Fibroblast of villous mesenchyme (primary cell): ENCODE measurements at regions not wholly inside any gene's neighbourhood (a gene's known extent, or its start where the extent isn't known, plus 50 kb on each side); places are given as distances from the start of the nearest gene placed in this dataset.

Source experiments
- DNase-seq: peaks from one replicate; pipeline ENCODE4 v3.0.0-alpha.2; 2010; ENCODE audit warnings: low read depth
- H3K4me3 ChIP-seq: 2 replicates; pipeline ENCODE4 v1.5.1; 2011; ENCODE audit warnings: low read depth, mild to moderate bottlenecking, low read length
- TF ChIP-seq, protein P1 (sequence below): IDR thresholded peaks from 2 replicates; pipeline ENCODE4 v1.5.1; 2012; ENCODE audit warnings: low read depth, mild to moderate bottlenecking, low read length; ENCODE audit not compliant: insufficient read depth

DNA sequence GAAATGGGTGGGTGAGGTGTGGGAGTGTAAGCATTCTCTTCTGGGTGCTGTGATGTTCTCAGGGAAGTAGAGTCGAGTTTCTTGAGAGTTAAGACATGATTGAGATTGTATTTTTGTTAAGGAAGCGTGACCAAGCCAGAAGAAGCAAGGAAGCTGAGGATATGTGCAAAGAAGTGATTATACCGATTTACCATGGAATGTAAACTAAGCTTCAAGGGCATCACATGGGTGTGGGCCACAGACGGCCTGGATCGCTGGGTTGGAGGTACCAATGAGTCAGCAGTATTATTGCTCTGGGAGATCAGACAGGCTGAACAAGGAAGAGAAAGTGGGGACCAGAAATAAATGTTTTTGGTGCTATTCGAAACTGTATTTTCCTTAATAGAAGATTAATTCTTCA, 184.1 kb upstream of the GMDS start:
- peak; percentile 61 for DNase-seq
- TF ChIP-seq, protein P1, sequence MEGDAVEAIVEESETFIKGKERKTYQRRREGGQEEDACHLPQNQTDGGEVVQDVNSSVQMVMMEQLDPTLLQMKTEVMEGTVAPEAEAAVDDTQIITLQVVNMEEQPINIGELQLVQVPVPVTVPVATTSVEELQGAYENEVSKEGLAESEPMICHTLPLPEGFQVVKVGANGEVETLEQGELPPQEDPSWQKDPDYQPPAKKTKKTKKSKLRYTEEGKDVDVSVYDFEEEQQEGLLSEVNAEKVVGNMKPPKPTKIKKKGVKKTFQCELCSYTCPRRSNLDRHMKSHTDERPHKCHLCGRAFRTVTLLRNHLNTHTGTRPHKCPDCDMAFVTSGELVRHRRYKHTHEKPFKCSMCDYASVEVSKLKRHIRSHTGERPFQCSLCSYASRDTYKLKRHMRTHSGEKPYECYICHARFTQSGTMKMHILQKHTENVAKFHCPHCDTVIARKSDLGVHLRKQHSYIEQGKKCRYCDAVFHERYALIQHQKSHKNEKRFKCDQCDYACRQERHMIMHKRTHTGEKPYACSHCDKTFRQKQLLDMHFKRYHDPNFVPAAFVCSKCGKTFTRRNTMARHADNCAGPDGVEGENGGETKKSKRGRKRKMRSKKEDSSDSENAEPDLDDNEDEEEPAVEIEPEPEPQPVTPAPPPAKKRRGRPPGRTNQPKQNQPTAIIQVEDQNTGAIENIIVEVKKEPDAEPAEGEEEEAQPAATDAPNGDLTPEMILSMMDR, result no peak

DNA sequence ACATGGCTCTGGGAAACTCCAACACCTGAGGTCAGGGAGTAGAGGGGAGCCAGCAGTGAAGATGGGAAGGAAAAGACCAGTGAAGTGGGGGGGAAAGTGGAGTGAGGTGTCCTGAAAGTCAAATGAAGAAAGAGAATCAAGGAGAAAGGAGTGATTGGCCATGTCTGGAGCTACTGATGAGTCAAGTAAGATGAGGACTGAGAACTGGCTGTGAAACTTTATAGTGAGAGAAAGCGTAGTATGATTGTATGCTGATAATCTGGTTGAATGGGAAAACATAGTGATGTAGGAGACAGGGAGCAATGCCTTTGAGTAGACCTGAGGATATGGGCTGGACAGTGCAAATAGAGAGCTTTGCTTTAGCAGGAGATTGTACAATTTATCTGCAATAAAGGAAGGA, 183.6 kb upstream of the GMDS start:
- DNase-seq, result no peak
- H3K4me3 ChIP-seq, result no peak overlapping the region
- TF ChIP-seq, protein P1, result no peak

More for the DNA sequence above, 184.1 kb upstream of the GMDS start:
- H3K4me3 ChIP-seq, result no peak overlapping the region

DNA sequence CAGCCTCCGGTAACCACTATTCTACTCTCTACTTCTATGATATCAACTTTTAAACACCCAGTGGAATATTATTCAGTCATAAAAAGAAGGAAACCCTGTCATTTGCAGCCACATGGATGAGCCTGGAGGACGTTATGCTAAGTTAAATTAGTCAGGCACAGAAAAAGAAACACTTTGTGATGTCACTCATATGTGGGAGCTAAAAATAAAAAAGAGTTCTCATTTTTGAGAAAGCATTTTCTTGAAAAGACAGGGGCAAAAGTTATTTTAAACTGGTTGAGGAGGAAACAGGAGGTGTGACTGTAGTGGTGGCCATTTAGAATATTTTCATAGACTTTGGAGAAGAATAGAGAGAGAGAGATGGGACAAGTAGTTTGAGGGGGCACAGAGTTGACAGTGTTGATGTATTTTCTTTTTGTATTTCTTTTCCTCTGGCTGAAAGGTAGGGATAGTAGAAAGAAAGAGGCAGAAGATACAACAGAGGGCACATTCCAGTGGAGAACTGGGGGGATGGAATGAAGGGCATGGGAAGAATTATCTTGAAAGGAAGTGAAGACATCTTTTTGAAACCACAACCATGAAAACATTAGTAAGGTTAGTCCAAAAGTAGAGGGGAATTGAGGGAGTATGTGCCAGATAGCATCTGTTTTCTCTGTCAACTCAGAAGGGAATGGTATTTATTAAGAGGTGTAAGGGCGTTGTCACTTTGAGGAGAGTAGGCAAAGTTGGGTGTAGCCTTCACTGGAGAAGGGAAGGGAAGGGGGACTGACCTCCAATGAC, 181.3 kb upstream of the GMDS start:
- TF ChIP-seq, protein P1, result no peak
- no peak overlapping the region for H3K4me3 ChIP-seq
- DNase-seq, result peak; percentile 44

DNA sequence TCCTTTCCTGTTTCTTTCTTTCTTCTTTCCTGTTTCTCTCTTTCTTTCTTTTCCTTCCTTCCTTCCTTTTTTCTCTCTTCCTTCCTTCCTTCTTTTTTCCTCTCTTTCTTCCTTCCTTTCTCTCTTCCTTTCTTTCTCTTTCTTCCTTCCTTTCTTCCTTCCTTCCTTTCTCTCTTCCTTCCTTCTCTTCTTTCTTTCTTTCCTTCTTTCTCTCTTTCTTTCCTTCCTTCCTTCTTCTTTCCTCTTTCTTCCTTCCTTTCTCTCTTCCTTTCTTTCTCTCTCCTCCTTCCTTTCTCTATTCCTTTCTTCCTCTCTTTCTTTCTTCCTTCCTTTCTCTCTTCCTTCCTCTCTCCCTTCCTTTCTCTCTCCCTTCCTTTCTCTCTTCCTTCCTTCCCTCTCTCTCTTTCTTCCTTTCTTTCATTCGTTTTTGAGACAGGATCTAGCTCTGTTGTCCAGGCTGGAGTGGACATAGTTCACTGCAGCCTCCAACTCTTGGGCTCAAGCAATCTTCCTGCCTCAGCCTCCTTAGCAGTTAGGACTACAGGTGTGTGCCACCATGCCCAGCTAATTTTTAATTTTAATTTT, 170.8 kb upstream of the GMDS start:
- H3K4me3 ChIP-seq, result no peak overlapping the region
- TF ChIP-seq, protein P1, result no peak
- no peak for DNase-seq

DNA sequence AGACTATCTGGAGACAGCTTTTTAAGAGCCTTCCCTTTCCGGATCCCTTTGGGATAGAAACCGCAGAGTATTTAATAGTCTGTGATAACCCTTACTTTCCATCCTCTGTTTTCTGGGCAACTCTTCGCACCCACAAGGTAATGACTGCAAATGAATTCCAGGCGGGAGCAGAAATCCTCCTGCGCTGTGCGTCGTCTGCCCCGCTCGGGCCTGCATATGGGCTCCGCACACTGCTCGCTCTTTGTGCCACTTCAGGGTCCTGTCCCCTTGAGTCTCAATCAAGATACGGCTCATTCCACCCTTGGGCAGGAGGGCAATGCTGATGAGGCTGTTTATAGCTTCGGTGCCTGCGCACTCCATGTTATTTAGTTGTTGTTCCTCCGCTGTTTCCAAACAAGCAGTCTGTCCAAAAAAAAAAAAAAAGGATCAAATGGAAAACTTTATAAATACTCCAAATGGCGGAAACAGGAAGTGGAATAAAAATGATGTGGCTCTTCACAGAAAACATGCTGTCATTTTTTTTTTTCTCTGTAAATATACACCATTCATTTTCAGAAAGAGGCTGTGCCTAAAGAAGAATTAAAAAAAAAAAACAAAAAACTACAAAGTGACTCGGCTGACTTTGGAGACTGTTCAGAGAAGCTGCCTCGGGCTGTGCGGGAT, 169.6 kb upstream of the GMDS start:
- H3K4me3 ChIP-seq, result no peak overlapping the region
- no peak for DNase-seq
- TF ChIP-seq, protein P1, result no peak

DNA sequence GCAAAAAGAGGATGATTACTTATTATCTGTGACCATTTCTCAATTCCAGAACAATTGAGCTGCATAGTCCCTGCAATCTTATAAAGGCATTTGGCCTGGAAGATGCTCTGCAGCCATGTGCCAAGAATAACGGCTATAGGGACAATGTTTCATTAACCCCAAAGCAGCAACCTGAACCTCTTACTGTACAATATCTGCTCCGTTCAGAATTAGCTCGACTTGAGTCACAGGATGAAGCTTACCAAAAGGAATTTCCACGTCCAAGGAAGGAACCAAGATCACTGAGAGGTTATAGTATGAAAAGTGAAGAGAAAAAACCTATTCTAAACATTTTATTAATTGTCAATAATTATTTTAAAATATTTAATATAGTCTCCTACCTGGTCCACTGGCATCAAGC, 167.3 kb upstream of the GMDS start:
- no peak overlapping the region for H3K4me3 ChIP-seq
- no peak for DNase-seq
- TF ChIP-seq, protein P1, result no peak
